ENCODE measurements at regions not wholly inside any gene's neighbourhood (a gene's known extent, or its start where the extent isn't known, plus 50 kb on each side); places are given as distances from the start of the nearest gene placed in this dataset.

GRCh38 chr20:51884561-51884960 is 82.2 kb upstream of the SALL4 start:
- Mint-ChIP-seq H3K4me1 (peaks cover 25% of the 10 kb centered on the region), H3K27ac (ENCODE audit: unreplicated experiment) (no peak overlapping the region), H3K9me3 (no peaks in the 10 kb centered on the region), H3K36me3 (ENCODE audit: low read depth) (no peaks in the 10 kb centered on the region), H3K4me3 (no peak overlapping the region), H3K27me3 (ENCODE audit: low read depth) (no peaks in the 10 kb centered on the region)
- no peak for DNase-seq (ENCODE audit: low read depth, low spot score)
- TF ChIP-seq CTCF (conservative IDR thresholded peaks at IDR 0.05) = no peak

GRCh38 chr20:51880188-51880587 is 77.9 kb upstream of the SALL4 start:
- no peak overlapping the region for H3K4me3 Mint-ChIP-seq
- no peak for DNase-seq (ENCODE audit: low read depth, low spot score)
- peaks cover 16% of the 10 kb centered on the region for H3K4me1 Mint-ChIP-seq
- no peak for TF ChIP-seq CTCF (conservative IDR thresholded peaks at IDR 0.05)
- no peaks in the 10 kb centered on the region for H3K9me3 Mint-ChIP-seq
- no peaks in the 10 kb centered on the region for H3K27me3 Mint-ChIP-seq (ENCODE audit: low read depth)
- H3K27ac Mint-ChIP-seq (ENCODE audit: unreplicated experiment) = no peak overlapping the region
- no peaks in the 10 kb centered on the region for H3K36me3 Mint-ChIP-seq (ENCODE audit: low read depth)

- Mint-ChIP-seq H3K27ac (ENCODE audit: unreplicated experiment) (no peak overlapping the region), H3K27me3 (ENCODE audit: low read depth) (no peaks in the 10 kb centered on the region), H3K4me3 (no peak overlapping the region), H3K36me3 (ENCODE audit: low read depth) (no peaks in the 10 kb centered on the region), H3K9me3 (no peaks in the 10 kb centered on the region), H3K4me1 (peaks cover 11% of the 10 kb centered on the region)
- no peak for TF ChIP-seq CTCF (conservative IDR thresholded peaks at IDR 0.05)
- DNase-seq (ENCODE audit: low read depth, low spot score) = no peak
Observed at GRCh38 chr20:51876313-51876940, 74.1 kb upstream of the SALL4 start.

- H3K27me3 Mint-ChIP-seq (ENCODE audit: low read depth) = no peaks in the 10 kb centered on the region
- H3K9me3 Mint-ChIP-seq = no peaks in the 10 kb centered on the region
- H3K4me3 Mint-ChIP-seq = no peak overlapping the region
- H3K27ac Mint-ChIP-seq (ENCODE audit: unreplicated experiment) = no peak overlapping the region
- H3K4me1 Mint-ChIP-seq = peaks cover 11% of the 10 kb centered on the region
- no peak for DNase-seq (ENCODE audit: low read depth, low spot score)
- no peak for TF ChIP-seq CTCF (conservative IDR thresholded peaks at IDR 0.05)
- no peaks in the 10 kb centered on the region for H3K36me3 Mint-ChIP-seq (ENCODE audit: low read depth)
Observed at GRCh38 chr20:51873652-51874051, 71.3 kb upstream of the SALL4 start.

- Mint-ChIP-seq H3K9me3 (no peaks in the 10 kb centered on the region), H3K4me3 (no peak overlapping the region), H3K27ac (ENCODE audit: unreplicated experiment) (no peak overlapping the region), H3K36me3 (ENCODE audit: low read depth) (no peaks in the 10 kb centered on the region), H3K27me3 (ENCODE audit: low read depth) (no peaks in the 10 kb centered on the region), H3K4me1 (peaks cover 8% of the 10 kb centered on the region)
- TF ChIP-seq CTCF (conservative IDR thresholded peaks at IDR 0.05) = no peak
- DNase-seq (ENCODE audit: low read depth, low spot score) = no peak
Observed at GRCh38 chr20:51871943-51872342, 69.6 kb upstream of the SALL4 start.

All from neural crest cell (in vitro differentiated cells).